ENCODE measurements at regions not wholly inside any gene's neighbourhood (a gene's known extent, or its start where the extent isn't known, plus 50 kb on each side); places are given as distances from the start of the nearest gene placed in this dataset.

DNA sequence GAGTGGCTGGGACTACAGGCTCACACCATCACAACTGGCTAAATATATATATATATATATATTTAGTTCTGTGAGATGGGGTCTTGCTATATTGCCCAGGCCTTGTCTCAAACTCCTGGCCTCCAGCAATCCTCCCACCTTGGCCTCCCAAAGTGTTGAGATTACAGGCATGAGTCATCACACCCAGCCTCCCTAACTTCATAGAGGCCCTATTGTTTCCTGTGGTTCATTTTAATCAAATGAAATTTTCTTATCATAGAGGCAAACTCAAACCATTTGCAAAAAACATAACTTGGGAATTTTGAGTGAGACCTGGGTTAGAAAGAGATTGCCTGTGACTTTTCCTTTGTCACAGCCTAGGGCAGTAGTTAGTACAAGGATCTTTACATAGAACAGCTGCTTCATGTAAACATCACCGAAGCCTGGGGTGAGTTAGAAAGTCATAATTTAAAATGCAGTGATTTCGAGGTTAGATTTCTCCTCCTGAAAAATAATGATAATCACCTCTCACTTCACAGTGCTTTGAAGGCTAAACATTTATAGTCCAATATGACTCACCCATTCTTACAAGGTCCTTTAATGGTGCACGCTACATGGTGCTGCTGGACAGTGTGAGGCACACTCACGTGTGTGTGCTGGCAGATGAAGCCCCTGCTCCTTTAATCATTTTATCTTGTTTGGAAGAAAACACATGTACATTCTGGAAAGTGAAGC, 188.9 kb downstream of the RHOU start:
- no peak for DNase-seq

- DNase-seq, result no peak
Observed at GRCh38 chr1:228925691-228926090, 190.4 kb downstream of the RHOU start.

- DNase-seq, result no peak
Observed at GRCh38 chr1:228927421-228927820, 192.1 kb downstream of the RHOU start.

DNA sequence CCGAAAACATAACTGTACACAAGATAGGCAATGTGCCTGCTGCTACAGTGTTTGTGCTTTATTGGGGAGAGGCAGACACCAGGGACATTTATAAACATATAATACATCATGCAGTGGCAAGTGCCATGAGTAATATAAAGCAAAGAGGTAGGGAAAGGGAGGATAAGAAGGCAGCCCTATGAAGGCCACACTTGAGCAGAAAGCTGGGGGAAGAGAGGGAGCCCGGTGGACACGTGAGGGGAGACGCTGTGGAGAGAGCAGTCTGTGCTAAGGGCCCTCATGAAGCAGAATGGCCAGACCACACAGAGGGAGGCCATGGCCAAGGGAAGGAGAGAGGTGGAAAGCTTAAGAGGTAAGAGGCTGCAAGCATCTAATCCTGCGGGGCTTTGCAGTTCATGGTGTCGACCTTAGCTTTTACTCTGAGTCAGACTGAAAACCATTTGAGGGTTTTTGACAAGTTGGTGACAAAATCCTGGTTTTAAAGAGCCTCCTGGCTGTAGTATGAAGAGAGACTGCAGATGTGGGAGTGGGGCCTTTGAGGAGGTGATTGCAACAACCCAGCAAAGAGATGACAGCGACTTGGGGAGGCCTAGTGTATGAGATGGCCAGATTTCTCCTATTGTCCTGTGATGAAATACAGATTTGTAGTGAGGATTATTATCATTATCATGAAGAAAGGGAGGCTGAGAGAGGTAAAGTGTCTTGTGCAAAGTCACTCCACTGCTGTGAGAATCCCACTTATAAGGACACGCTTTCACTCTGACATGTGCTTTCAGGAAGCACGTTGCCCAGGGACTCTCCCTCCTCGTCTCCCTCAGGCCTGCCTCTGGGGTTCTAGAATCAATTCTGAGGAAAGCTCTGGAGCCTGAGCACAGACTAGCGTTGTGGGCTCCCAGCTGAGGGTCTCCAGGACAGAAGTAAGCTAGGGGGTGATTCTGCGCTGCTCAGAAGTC, 192.9 kb downstream of the RHOU start:
- DNase-seq, result no peak

- no peak for DNase-seq
Observed at GRCh38 chr1:228929476-228930027, 194.3 kb downstream of the RHOU start.

- DNase-seq, result no peak
Observed at GRCh38 chr1:228930479-228930957, 195.2 kb downstream of the RHOU start.

GRCh38 chr1:228933753-228934152, 198.5 kb downstream of the RHOU start:
- DNase-seq, result no peak

GRCh38 chr1:228935198-228935663, 200.0 kb downstream of the RHOU start:
- DNase-seq, result no peak

DNA sequence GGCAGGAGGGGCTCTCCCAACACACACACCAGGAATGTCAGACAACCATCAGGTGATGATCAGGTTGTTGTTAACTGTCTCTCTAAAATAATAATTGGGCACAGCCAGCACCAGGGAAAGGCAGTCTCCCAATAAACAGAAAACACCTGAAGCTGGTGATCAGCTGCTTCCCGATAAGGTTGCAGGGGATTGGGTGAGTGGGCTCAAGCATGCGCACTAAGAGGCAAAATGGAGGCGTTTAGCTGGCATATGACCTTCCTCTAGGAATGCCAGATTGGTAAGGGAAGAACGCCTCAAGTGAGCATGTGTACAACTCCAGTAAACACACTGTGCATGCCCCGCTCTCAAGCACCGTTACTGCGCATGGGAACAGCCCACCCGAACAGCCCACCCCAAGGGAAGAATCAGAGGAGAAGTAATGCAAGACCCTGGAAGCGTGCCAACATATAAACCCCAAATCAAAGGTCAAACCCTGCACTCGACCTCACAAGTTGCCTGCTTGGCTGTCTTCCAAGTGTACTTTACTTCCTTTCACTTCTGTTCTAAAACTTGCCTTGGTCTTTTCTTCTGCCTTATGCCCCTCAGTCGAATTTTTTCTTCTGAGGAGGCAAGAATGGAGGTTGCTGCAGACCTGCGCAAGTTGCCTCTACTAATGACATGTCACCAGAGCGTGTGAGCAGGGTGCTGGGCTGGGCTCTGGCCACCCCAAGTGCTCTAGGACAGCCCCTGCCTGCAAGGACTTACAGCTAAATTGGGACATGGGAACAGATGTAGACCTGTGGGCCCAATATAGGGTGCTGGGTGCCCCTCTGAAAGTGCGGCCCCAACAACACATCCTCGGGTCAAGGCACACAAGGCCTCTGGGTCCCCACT, 200.8 kb downstream of the RHOU start:
- DNase-seq, result no peak

GRCh38 chr1:228936881-228937280, 201.6 kb downstream of the RHOU start:
- no peak for DNase-seq

GRCh38 chr1:228937351-228937750, 202.1 kb downstream of the RHOU start:
- DNase-seq, result no peak

GRCh38 chr1:228937851-228938536, 202.7 kb downstream of the RHOU start:
- DNase-seq, result no peak

- peak; percentile 31 for DNase-seq
Observed at GRCh38 chr1:228938537-228938901, 203.2 kb downstream of the RHOU start.

DNA sequence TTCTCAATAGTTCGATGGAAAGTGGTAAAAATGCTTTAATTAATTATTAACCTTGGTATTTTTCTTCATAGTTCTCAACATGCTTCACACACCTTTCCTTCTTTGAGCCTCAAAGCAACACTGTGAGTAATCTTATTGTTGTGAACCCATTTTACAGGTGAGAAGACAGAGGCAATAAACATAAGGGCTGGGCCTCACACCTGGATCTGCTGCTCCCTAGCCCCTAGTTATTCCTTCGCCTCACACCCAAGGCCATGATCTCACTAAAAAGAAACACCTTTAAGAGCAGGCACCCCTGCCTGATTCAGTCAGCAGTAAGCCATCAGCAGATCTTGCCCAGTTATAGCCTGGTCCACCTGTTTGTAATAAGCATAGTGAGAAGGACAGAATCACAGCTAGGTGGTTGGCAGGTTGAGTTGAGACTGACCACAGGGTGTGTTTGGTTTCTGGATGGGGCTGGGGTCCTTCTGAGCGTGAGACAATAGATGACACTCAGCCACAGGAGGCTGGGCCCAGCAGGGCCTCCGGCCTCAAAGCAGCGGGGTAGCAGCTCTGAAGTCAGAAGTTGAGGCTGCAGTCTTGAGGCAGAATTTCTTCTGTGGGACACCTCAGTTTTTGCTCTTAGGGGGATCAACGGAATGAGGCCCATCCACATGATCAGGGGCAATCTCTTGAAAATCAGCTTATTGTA, 203.9 kb downstream of the RHOU start:
- no peak for DNase-seq

- no peak for DNase-seq
Observed at GRCh38 chr1:228939881-228940392, 204.7 kb downstream of the RHOU start.

DNA sequence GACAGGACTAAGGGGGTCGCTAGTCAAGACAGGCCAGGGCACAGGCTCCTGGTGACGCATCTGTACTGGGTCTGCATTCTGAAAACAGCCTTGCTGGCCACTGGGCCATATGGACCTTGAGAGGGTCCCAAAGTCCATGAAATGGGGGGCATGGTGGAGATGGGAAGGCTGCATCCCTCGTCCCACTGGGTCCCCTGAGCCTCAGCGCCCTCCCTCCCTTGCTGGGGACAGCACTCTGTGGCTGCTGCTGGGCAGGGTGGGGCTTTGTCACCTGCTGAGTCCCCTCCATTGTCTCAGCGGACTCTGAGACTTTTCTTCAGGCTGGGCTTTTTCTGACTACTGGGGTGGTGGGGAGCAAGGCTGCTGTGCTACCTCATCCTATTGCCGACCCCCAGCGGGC, 205.2 kb downstream of the RHOU start:
- DNase-seq, result no peak

DNA sequence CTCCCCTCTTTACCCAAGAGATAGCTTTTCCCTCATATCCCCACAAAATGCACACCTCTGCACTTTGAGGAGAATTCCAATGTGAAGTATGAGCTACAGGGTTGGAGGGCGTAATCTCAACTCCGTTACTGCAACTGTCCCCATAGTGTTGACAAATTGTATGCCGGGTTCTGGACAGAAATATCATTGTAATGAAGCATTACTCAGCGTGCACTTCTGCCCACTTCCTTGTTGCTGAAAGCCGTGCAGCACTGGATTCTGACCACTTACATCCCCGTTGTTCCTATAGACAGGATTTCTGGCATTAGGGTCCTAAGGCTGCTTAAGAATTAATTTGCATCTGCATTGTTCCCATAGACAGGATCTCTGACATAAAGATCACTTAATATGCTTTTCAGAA, 205.6 kb downstream of the RHOU start:
- DNase-seq, result no peak

DNA sequence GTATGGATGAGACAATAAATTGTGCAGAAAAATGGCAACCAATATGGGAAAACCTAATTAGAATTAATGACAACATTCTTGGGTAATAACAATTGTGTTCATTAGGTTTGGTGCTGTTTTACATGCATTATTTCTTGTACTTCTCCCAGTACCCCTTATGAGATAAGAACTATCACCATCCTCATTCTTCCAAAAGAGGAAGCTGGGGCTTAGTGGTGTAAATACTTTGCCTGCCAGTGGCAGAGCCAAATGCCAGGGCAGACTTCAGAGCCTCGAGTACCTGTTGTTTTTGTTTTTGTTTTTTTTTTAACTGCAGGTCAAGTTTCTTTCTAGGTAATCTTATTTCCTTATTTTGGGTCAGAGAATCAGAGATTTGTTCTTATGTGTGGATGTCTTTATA, 206.4 kb downstream of the RHOU start:
- no peak for DNase-seq

DNA sequence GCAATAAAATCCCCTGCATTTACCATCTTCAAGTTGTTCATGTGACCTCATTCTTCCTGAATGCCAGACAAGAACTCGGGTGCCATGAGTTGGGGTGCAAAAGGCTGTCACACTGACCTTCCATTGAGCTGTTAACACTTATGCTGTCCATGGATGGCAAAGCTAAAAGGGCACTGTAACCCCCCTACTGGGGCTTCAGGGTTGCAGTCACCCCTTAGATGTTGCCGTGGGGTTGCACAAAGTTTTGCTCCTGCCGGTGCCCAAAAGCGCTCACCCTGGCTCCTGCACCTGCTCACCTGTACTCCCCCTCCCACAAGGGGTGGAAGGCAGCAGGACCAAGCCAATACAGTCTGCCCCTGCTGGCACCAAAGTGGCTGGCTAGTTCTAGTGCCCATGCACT, 208.2 kb downstream of the RHOU start:
- DNase-seq, result no peak

DNA sequence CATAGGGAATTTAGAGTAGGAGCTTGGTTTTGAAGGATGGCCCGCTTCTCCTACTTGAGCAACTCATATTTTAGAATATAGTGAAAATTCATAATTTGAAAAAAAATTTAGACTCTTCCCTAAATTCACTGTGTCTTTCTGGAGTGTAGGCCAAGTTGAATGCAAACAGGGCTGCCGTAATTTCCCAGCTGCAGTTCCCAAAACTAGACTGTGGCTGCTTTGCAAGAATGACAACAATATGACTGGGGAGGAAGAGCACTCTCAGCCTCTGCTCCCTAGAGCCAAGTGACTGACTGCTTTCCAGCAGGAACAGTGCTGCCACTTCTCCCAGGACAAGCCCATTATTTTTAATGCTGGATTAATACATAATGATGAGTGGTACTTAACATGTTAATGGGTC, 209.0 kb downstream of the RHOU start:
- DNase-seq, result no peak

DNA sequence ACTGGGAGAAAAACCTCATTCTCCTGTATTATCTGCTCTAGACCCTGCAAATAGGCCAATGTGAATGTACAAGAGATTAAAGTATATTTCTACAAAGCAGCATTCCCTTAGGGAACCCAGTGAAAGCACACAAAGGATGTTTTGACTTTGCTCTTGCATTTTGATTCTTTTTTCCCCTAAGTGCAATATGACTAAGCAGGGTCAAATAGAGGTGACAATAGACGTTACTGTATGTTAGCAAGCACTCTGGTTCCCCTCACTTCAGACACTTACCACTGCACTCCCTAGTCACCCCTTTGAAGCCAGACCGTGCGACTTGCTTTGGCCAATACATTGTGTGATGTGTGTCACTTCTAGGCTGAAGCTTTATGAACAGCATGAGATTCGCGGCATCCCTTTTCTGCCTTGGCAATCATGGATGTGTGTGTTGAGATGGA, 209.7 kb downstream of the RHOU start:
- no peak for DNase-seq
